IMR-90 (cell line): ENCODE measurements at regions not wholly inside any gene's neighbourhood (a gene's known extent, or its start where the extent isn't known, plus 50 kb on each side); places are given as distances from the start of the nearest gene placed in this dataset.

Experiments
- ATAC-seq: fragments of 200-7000 bp; cut with Tn5 transposase; 2 replicates; pipeline ENCODE4 v1.9.1; 2020; ENCODE audit warnings: low read depth, mild to moderate bottlenecking, moderate library complexity
- BruUV-seq: library from RNA; stranded (reverse); fragments of 400-500 nt; replicated peaks from 2 replicates; lab custom pipeline; 2021; lab: Mats Ljungman, UMichigan
- CTCF ChIA-PET: fragments of 300-600 bp; formaldehyde crosslinking; extraction: SDS; loops from one replicate; lab custom pipeline; 2021; ENCODE audit warnings: antibody characterized with exemption; lab: Yijun Ruan, JAX
- POLR2A ChIA-PET: fragments of 300-600 bp; sonication (Branson Sonifier 250); formaldehyde crosslinking; loops from one replicate; lab custom pipeline; 2022; ENCODE audit warnings: antibody characterized with exemption; ENCODE audit not compliant: unreplicated experiment; lab: Charles Lee
- DNase-seq: peaks from one replicate; pipeline ENCODE4 v3.0.0; 2013
- H2AFZ ChIP-seq: replicated peaks from 2 replicates; pipeline ENCODE3; 2013; ENCODE audit warnings: low read length, mild to moderate bottlenecking; ENCODE audit not compliant: poor library complexity
- H2AK5ac ChIP-seq: 2 replicates; pipeline ENCODE4 v1.6.1; 2013; ENCODE audit warnings: low read depth, low read length, inconsistent platforms
- H2AK9ac ChIP-seq: replicated peaks from 2 replicates; pipeline ENCODE3; 2013; ENCODE audit warnings: mild to moderate bottlenecking, low read depth, low read length, moderate library complexity; ENCODE audit not compliant: poor library complexity
- H2BK120ac ChIP-seq: 2 replicates; pipeline ENCODE4 v1.6.1; 2013; ENCODE audit warnings: low read depth, low read length, inconsistent platforms
- H2BK15ac ChIP-seq: 3 replicates; pipeline ENCODE4 v1.6.1; 2013; ENCODE audit warnings: low read depth, low read length, inconsistent platforms
- H2BK20ac ChIP-seq: 2 replicates; pipeline ENCODE4 v1.6.1; 2013; ENCODE audit warnings: low read depth, mild to moderate bottlenecking, inconsistent platforms, low read length, moderate library complexity
- H2BK5ac ChIP-seq: 2 replicates; pipeline ENCODE4 v1.6.1; 2013; ENCODE audit warnings: mild to moderate bottlenecking, low read depth, low read length, inconsistent platforms; ENCODE audit not compliant: poor library complexity, severe bottlenecking
- H3K14ac ChIP-seq: replicated peaks from 2 replicates; pipeline ENCODE4 v1.6.1; 2013; ENCODE audit warnings: low read depth, low read length, inconsistent platforms
- H3K18ac ChIP-seq: 2 replicates; pipeline ENCODE4 v1.6.1; 2013; ENCODE audit warnings: low read depth, low read length, control low read depth
- H3K23ac ChIP-seq: 2 replicates; pipeline ENCODE4 v1.6.1; 2013; ENCODE audit warnings: low read depth, low read length, inconsistent platforms
- H3K27ac ChIP-seq: 2 replicates; pipeline ENCODE4 v1.5.1; 2013; ENCODE audit warnings: mild to moderate bottlenecking, control low read depth, low read length; ENCODE audit not compliant: insufficient read depth
- H3K27me3 ChIP-seq: 2 replicates; pipeline ENCODE4 v1.6.1; 2013; ENCODE audit warnings: low read length; ENCODE audit not compliant: control insufficient read depth, insufficient read depth
- H3K36me3 ChIP-seq: 2 replicates; pipeline ENCODE4 v1.6.1; 2013; ENCODE audit warnings: low read length, mixed read lengths; ENCODE audit not compliant: control insufficient read depth, insufficient read depth
- H3K4ac ChIP-seq: 2 replicates; pipeline ENCODE4 v1.6.1; 2013; ENCODE audit warnings: low read depth, low read length, inconsistent platforms
- H3K4me1 ChIP-seq: 2 replicates; pipeline ENCODE4 v1.6.1; 2013; ENCODE audit warnings: low read length, mixed read lengths; ENCODE audit not compliant: control insufficient read depth, insufficient read depth
- H3K4me2 ChIP-seq: 2 replicates; pipeline ENCODE4 v1.6.1; 2013; ENCODE audit warnings: low read depth, mild to moderate bottlenecking, control low read depth, low read length, moderate library complexity
- H3K4me3 ChIP-seq: 2 replicates; pipeline ENCODE4 v1.5.1; 2013; ENCODE audit warnings: low read depth, mild to moderate bottlenecking, control low read depth, low read length, moderate library complexity; ENCODE audit not compliant: insufficient read depth
- H3K56ac ChIP-seq: 2 replicates; pipeline ENCODE4 v1.6.1; 2013; ENCODE audit warnings: low read length, inconsistent platforms; ENCODE audit not compliant: insufficient read depth; ENCODE audit errors: extremely low read depth
- H3K79me1 ChIP-seq, 2 experiments: 2 replicates each; pipeline ENCODE4 v1.6.1; 2013; ENCODE audit warnings: low read length in 2 of 2, inconsistent platforms in 1 of 2, low read depth in 1 of 2
- H3K9ac ChIP-seq: 2 replicates; pipeline ENCODE4 v1.6.1; 2013; ENCODE audit warnings: low read depth, low read length, control low read depth
- H3K9me1 ChIP-seq: 2 replicates; pipeline ENCODE4 v1.6.1; 2013; ENCODE audit warnings: low read length, inconsistent platforms; ENCODE audit not compliant: insufficient read depth
- H3K9me3 ChIP-seq: 2 replicates; pipeline ENCODE4 v1.6.1; 2013; ENCODE audit warnings: low read length; ENCODE audit not compliant: control insufficient read depth, insufficient read depth
- H4K20me1 ChIP-seq: 2 replicates; pipeline ENCODE4 v1.6.1; 2013; ENCODE audit warnings: low read length, inconsistent platforms; ENCODE audit not compliant: insufficient read depth
- H4K5ac ChIP-seq: 2 replicates; pipeline ENCODE4 v1.6.1; 2013; ENCODE audit warnings: mild to moderate bottlenecking, low read depth, low read length, control low read depth
- H4K8ac ChIP-seq, 2 experiments: 2 replicates each; pipeline ENCODE4 v1.6.1; 2013; ENCODE audit warnings: low read depth in 2 of 2, low read length in 2 of 2, control low read depth in 1 of 2, inconsistent platforms in 1 of 2
- H4K91ac ChIP-seq: 2 replicates; pipeline ENCODE4 v1.6.1; 2013; ENCODE audit warnings: low read depth, low read length, inconsistent platforms; ENCODE audit not compliant: insufficient read depth
- BHLHE40 ChIP-seq: fragments of 150-350 bp; IDR thresholded peaks from 2 replicates; pipeline ENCODE4 v1.6.1; 2016; ENCODE audit warnings: mild to moderate bottlenecking, low read depth, low read length
- CEBPB ChIP-seq: IDR thresholded peaks from 2 replicates; pipeline ENCODE4 v1.6.1; 2012; ENCODE audit warnings: low read depth, low read length, improper control_type of control experiment
- CHD1 ChIP-seq: IDR thresholded peaks from 2 replicates; pipeline ENCODE4 v1.6.1; 2012; ENCODE audit warnings: low read depth, low read length, improper control_type of control experiment
- FOS ChIP-seq: fragments of 150-350 bp; IDR thresholded peaks from 2 replicates; pipeline ENCODE4 v1.6.1; 2016; ENCODE audit warnings: low read depth, low read length
- MAZ ChIP-seq: IDR thresholded peaks from 2 replicates; pipeline ENCODE4 v1.6.1; 2012; ENCODE audit warnings: low read depth, mild to moderate bottlenecking, low read length, improper control_type of control experiment, moderate library complexity, borderline replicate concordance
- MXI1 ChIP-seq: IDR thresholded peaks from 2 replicates; pipeline ENCODE4 v1.6.1; 2012; ENCODE audit warnings: low read depth, mild to moderate bottlenecking, low read length, moderate library complexity, borderline replicate concordance
- NFE2L2 ChIP-seq: fragments of 150-350 bp; IDR thresholded peaks from 2 replicates; pipeline ENCODE4 v1.6.1; 2016; ENCODE audit warnings: low read depth, mild to moderate bottlenecking, low read length
- POLR2A ChIP-seq: IDR thresholded peaks from 2 replicates; pipeline ENCODE4 v1.6.1; 2012; ENCODE audit warnings: mild to moderate bottlenecking, low read depth, low read length
- RAD21 ChIP-seq: IDR thresholded peaks from 2 replicates; pipeline ENCODE4 v1.6.1; 2012; ENCODE audit warnings: low read length, improper control_type of control experiment
- RCOR1 ChIP-seq: IDR thresholded peaks from 2 replicates; pipeline ENCODE4 v1.6.1; 2012; ENCODE audit warnings: mild to moderate bottlenecking, low read length, improper control_type of control experiment; ENCODE audit not compliant: insufficient replicate concordance
- RFX5 ChIP-seq: IDR thresholded peaks from 2 replicates; pipeline ENCODE4 v1.8.0; 2012; ENCODE audit warnings: low read depth, mild to moderate bottlenecking, low read length, moderate library complexity
- SMC3 ChIP-seq: fragments of 150-350 bp; IDR thresholded peaks from 2 replicates; pipeline ENCODE4 v1.6.1; 2016; ENCODE audit warnings: low read depth, mild to moderate bottlenecking, antibody characterized with exemption, low read length, moderate library complexity
- WGBS, 2 experiments: methylation state at CpG; one replicate each; pipeline versions ENCODE4 v1.1.5 to v1.1.7; 2013; ENCODE audit warnings: missing lambda C conversion rate in 2 of 2; ENCODE audit not compliant: insufficient read length in 1 of 2; ENCODE audit errors: extremely low coverage in 2 of 2; 5-methylcytosine and 5-hydroxymethylcytosine counted together
- dilution Hi-C: fragments of 300-500 bp; cut with HindIII; formaldehyde crosslinking; loops from one replicate; pipeline ENCODE4 v1.14.3; 2018; ENCODE audit warnings: low sequenced_read_pairs; ENCODE audit not compliant: unreplicated experiment
- in situ Hi-C: fragments of 300-500 bp; cut with MboI; formaldehyde crosslinking; loops from 3 replicates; pipeline ENCODE4 v1.14.3; 2019; ENCODE audit warnings: low sequenced_read_pairs, inconsistent platforms, mixed read lengths
- intact Hi-C: fragments of 100-400 bp; cut with micrococcal nuclease; formaldehyde crosslinking; loops from 2 replicates; pipeline ENCODE4 v1.10.0; 2022
- TF ChIP-seq, protein P1 (sequence below): fragments of 150-350 bp; IDR thresholded peaks from 2 replicates; pipeline ENCODE4 v1.6.1; 2017; ENCODE audit warnings: mild to moderate bottlenecking, antibody characterized with exemption, low read length, low read depth
- TF ChIP-seq, protein P2 (sequence below): fragments of 150-350 bp; IDR thresholded peaks from 2 replicates; pipeline ENCODE4 v1.6.1; 2016; ENCODE audit warnings: low read depth, mild to moderate bottlenecking, low read length, moderate library complexity, borderline replicate concordance

DNA sequence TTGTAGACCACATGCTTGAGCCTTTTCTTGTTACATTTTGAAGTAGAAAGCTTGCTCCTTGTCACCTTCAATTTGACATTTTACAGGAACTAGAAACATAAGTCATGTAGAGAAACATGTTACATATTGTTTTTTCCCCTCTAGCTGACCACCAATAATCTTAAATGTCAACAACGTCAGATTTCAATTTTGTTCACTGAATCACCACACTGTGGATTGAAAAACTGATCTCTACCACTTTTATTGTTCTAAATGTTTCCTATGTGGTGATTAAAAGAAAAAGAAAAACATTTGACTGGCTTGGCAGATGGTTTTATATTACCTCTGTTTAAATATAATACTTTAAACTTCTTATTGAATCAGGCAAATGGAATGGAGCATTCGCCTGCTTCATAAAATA is 87.7 kb downstream of the DSEL start:
- Histone ChIP-seq H3K18ac (peak overlapping the region; percentile 94), H4K5ac (peak overlapping the region; percentile 33; the same call in 1 of the 2 replicates), H4K8ac (peak overlapping the region in 1 of 2 experiments; percentile 79; a peak in 2 of 4 replicates), H2BK120ac (peak overlapping the region; percentile 84), H2BK5ac (peak overlapping the region; percentile 97), H3K9me1 (no peaks in the 10 kb centered on the region), H4K20me1 (no peaks in the 10 kb centered on the region), H2AK5ac (no peak overlapping the region), H3K4ac (peak overlapping the region; percentile 35; the same call in 1 of the 2 replicates), H2AK9ac (no peak overlapping the region), H3K4me2 (peak overlapping the region; percentile 90), H2BK20ac (peak overlapping the region; percentile 58; the same call in 1 of the 2 replicates), H3K27me3 (no peaks in the 10 kb centered on the region), H3K14ac (0 out of 2 replicates have a peak overlapping the region, but pooled peaks have one; percentile 49), H2AFZ (no peak overlapping the region), H3K4me1 (peaks cover 3% of the 10 kb centered on the region; the same call in 1 of the 2 replicates), H3K27ac (peak overlapping the region; percentile 13; the same call in 1 of the 2 replicates), H2BK15ac (peak overlapping the region; percentile 79; the same call in 1 of the 3 replicates), H3K56ac (no peak overlapping the region), H3K23ac (peak overlapping the region; percentile 75; the same call in 1 of the 2 replicates), H3K79me1 (no peaks in the 10 kb centered on the region), H3K9ac (no peak overlapping the region), H3K9me3 (no peaks in the 10 kb centered on the region), H4K91ac (peak overlapping the region; percentile 55; the same call in 1 of the 2 replicates), H3K4me3 (peak overlapping the region; percentile 2; the same call in 1 of the 2 replicates), H3K36me3 (no peaks in the 10 kb centered on the region)
- dilution Hi-C loops = no loop called here
- intact Hi-C loops = no loop called here
- ChIA-PET POLR2A (interaction anchor here (0.6 kb wide), 1 partner anchor 83 kb away, joined by 3 read pairs; no protein-coding TSS in a partner anchor), CTCF (interaction anchor here (0.8 kb wide), 1 partner anchor 1380 kb away, joined by 3 read pairs; no protein-coding TSS in a partner anchor)
- ATAC-seq (peak; percentile 62), DNase-seq (peak; percentile 82)
- WGBS, 2 experiments = no CpG with 5 or more reads among the region's 2 CpGs
- no TSS peak for BruUV-seq
- in situ Hi-C loops = no loop called here
- TF ChIP-seq RFX5 (no peak), NFE2L2 (no peak), POLR2A (no peak), BHLHE40 (no peak), RAD21 (no peak), MAZ (no peak), RCOR1 (no peak), CHD1 (no peak), CEBPB (no peak), MXI1 (no peak), SMC3 (no peak), FOS (no peak)
- TF ChIP-seq, protein P1, sequence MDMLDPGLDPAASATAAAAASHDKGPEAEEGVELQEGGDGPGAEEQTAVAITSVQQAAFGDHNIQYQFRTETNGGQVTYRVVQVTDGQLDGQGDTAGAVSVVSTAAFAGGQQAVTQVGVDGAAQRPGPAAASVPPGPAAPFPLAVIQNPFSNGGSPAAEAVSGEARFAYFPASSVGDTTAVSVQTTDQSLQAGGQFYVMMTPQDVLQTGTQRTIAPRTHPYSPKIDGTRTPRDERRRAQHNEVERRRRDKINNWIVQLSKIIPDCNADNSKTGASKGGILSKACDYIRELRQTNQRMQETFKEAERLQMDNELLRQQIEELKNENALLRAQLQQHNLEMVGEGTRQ = no peak
- TF ChIP-seq, protein P2, sequence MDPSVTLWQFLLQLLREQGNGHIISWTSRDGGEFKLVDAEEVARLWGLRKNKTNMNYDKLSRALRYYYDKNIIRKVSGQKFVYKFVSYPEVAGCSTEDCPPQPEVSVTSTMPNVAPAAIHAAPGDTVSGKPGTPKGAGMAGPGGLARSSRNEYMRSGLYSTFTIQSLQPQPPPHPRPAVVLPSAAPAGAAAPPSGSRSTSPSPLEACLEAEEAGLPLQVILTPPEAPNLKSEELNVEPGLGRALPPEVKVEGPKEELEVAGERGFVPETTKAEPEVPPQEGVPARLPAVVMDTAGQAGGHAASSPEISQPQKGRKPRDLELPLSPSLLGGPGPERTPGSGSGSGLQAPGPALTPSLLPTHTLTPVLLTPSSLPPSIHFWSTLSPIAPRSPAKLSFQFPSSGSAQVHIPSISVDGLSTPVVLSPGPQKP = no peak
